Activated T-cell treated with anti-CD3 and anti-CD28 coated beads, Interleukin-2, amount 50 U/mL, for 24 hours (primary cell): ENCODE measurements at regions not wholly inside any gene's neighbourhood (a gene's known extent, or its start where the extent isn't known, plus 50 kb on each side); places are given as distances from the start of the nearest gene placed in this dataset.

Experiments
- DNase-seq: peaks from one replicate; pipeline ENCODE4 v3.0.0-alpha.2; 2020
- H3K27ac Mint-ChIP-seq: 2 replicates; pipeline ENCODE4 v1.8.0; 2020; ENCODE audit warnings: mild to moderate bottlenecking, mixed read lengths
- H3K27me3 Mint-ChIP-seq: 2 replicates; pipeline ENCODE4 v1.8.0; 2020; ENCODE audit warnings: mixed read lengths
- H3K36me3 Mint-ChIP-seq: 2 replicates; pipeline ENCODE4 v1.8.0; 2020; ENCODE audit warnings: low read depth, mixed read lengths
- H3K4me1 Mint-ChIP-seq: 2 replicates; pipeline ENCODE4 v1.8.0; 2020; ENCODE audit warnings: low read depth, mixed read lengths
- H3K4me3 Mint-ChIP-seq: 2 replicates; pipeline ENCODE4 v1.8.0; 2020; ENCODE audit warnings: mild to moderate bottlenecking, moderate library complexity, mixed read lengths
- H3K9me3 Mint-ChIP-seq: 2 replicates; pipeline ENCODE4 v1.8.0; 2020; ENCODE audit warnings: mixed read lengths

DNA sequence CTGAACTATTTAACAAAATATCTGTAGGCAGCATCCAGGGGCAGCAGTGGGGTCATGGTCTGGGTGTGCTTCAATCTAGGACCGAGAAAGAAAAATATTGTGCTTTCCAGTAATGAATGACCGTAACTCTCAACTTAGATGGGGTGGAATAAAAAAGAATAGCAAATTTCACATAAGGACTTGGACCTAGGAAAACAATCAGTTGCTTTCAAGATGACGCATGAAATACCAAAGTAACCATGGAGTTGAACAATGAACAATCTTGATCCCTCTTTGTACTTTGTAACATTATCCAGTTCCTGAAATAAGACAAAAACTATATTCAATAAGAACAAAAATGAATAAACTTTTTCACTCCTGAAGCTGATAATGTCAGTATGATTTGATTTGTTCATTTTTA, 167.1 kb downstream of the C7orf25 start:
- Mint-ChIP-seq H3K27me3 (peaks cover 6% of the 10 kb centered on the region), H3K27ac (no peak overlapping the region), H3K4me1 (no peaks in the 10 kb centered on the region), H3K9me3 (peaks cover 2% of the 10 kb centered on the region), H3K4me3 (no peak overlapping the region), H3K36me3 (no peaks in the 10 kb centered on the region)
- DNase-seq: no peak

DNA sequence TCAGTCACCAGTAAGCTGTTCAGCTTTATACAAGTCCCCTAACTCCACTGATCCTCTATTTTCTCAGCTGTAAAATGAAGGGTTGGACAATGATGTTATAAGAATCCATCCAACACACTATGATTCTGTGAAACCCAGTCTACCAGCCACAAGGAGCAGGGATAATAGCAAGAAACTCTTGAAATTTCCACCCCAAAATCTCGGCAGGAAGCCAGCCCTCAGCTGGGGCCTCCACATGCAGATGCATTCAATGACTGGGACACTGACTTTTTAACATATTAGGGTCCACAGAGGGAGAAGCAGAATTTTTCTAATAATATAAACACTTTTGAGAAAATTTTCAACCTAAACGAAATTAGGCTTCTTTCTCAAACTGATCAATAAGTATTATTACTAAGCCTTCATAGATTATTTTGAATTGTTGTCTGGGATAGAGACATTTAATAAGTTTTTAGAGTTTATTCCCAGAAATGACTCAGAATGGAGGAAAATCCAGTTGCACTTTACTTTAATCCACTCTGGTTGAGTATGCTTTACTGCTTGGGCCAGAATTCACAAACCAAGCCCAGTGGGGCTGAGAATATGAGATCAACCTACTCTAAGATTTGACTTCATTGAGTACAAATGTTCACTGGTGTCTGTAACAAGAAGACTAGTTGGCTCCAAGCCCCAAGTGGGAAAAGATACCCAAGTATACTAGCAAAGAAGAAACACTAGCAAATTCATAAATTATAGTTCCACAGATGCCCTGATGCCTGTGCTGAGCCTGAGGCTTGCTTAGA, 168.6 kb downstream of the C7orf25 start:
- Mint-ChIP-seq H3K9me3 (no peaks in the 10 kb centered on the region), H3K36me3 (no peaks in the 10 kb centered on the region)

DNA sequence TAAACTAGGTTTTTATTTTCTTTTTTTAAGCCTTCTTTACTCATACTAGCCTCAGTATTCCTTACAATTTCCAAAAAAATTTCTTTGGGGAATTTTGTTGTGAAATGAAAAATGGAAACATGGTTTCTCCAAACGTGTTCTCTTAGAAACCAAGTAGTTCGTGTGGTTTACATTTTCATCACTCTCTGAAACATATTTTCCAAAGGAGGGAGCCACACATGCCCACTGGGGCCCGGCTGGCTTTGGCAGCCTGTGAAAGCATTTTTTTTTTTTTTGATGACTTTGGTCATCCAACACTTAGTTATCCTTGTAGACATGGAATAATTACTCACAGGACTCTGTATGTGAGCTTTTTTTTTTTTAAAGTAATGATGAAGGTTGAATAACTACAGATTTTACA, 169.6 kb downstream of the C7orf25 start:
- H3K36me3 Mint-ChIP-seq: no peaks in the 10 kb centered on the region
- H3K4me3 Mint-ChIP-seq: no peak overlapping the region

More for the DNA sequence above, 168.6 kb downstream of the C7orf25 start:
- H3K27me3 Mint-ChIP-seq: peaks cover 4% of the 10 kb centered on the region
- no peak overlapping the region for H3K4me3 Mint-ChIP-seq
- no peak for DNase-seq
- no peaks in the 10 kb centered on the region for H3K4me1 Mint-ChIP-seq
- no peak overlapping the region for H3K27ac Mint-ChIP-seq

DNA sequence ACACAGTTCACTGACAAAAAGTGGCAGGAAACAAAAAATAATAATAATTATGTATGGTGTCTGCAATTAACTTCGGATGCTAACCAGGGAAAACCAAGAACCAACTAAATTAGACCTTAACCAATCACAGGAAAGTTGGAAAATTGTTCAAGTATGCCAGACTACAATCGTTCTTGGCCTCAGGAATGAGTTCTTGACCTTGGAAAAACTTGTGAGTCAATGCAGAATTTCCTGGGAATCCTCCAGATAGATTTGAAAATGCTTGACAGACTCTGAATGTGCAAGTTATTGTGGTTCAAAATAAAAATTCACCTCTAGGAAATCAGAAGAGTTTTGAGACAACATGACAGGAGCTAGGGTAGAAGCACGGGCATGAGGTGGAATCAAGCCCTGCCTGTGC, 171.5 kb downstream of the C7orf25 start:
- no peak for DNase-seq
- Mint-ChIP-seq H3K9me3 (no peaks in the 10 kb centered on the region), H3K4me3 (no peak overlapping the region), H3K4me1 (no peaks in the 10 kb centered on the region), H3K27me3 (peaks cover 4% of the 10 kb centered on the region), H3K27ac (no peak overlapping the region), H3K36me3 (no peaks in the 10 kb centered on the region)

More for the DNA sequence above, 169.6 kb downstream of the C7orf25 start:
- DNase-seq: no peak
- no peak overlapping the region for H3K27ac Mint-ChIP-seq
- no peaks in the 10 kb centered on the region for H3K9me3 Mint-ChIP-seq
- H3K27me3 Mint-ChIP-seq: peaks cover 4% of the 10 kb centered on the region
- H3K4me1 Mint-ChIP-seq: no peaks in the 10 kb centered on the region

- H3K27ac Mint-ChIP-seq: no peak overlapping the region
- H3K9me3 Mint-ChIP-seq: no peaks in the 10 kb centered on the region
- H3K27me3 Mint-ChIP-seq: peaks cover 3% of the 10 kb centered on the region
- no peak for DNase-seq
- H3K4me1 Mint-ChIP-seq: no peaks in the 10 kb centered on the region
- H3K4me3 Mint-ChIP-seq: no peak overlapping the region
- H3K36me3 Mint-ChIP-seq: no peaks in the 10 kb centered on the region
Measured at GRCh38 chr7:42739638-42740037, 172.2 kb downstream of the C7orf25 start.

DNA sequence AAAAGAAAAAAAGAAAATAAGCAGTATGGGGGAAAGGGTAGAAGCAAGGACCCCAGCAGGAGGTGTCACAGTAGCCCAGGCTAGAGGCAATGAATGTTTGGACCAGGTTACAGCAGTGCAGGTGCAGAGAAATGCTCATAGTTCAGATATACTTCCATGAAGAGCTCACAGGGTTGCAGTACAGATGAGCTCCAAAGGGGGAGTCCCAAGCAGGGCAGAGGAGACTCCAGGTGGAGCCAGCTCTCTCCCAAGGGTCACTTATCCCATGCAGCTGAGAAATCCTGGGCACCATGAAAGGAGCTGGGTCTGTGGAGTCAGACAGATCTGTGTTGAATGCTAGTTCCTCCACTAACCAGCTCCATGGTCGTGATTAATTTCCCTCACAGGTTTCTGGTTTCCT, 174.9 kb downstream of the C7orf25 start:
- Mint-ChIP-seq H3K4me3 (no peak overlapping the region), H3K27ac (no peak overlapping the region), H3K9me3 (no peaks in the 10 kb centered on the region), H3K36me3 (no peaks in the 10 kb centered on the region), H3K27me3 (no peaks in the 10 kb centered on the region), H3K4me1 (peaks cover 1% of the 10 kb centered on the region)
- DNase-seq: no peak

DNA sequence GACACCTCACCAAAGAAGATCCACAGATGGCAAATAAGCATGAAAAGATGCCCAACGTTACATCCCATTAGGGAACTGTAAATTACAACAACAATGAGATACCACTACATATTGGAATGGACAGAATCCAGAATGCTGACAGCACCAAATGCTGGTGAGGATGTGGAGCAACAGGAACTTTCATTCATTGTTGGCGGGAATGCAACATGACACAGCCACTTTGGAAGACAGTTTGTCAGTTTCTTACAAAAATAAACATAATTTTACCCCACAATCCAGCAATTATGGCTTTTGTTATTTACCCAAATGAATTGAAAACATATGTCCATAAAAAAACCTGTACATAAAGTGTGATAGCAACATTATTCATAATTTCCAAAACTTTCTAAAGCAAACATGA, 176.8 kb downstream of the C7orf25 start:
- H3K27ac Mint-ChIP-seq: no peak overlapping the region
- peaks cover 1% of the 10 kb centered on the region for H3K4me1 Mint-ChIP-seq
- no peaks in the 10 kb centered on the region for H3K9me3 Mint-ChIP-seq
- no peak overlapping the region for H3K4me3 Mint-ChIP-seq
- no peak for DNase-seq
- no peaks in the 10 kb centered on the region for H3K27me3 Mint-ChIP-seq
- H3K36me3 Mint-ChIP-seq: no peaks in the 10 kb centered on the region

GRCh38 chr7:42734568-42734967, 177.3 kb downstream of the C7orf25 start:
- no peaks in the 10 kb centered on the region for H3K36me3 Mint-ChIP-seq
- no peaks in the 10 kb centered on the region for H3K9me3 Mint-ChIP-seq
- no peaks in the 10 kb centered on the region for H3K27me3 Mint-ChIP-seq
- peaks cover 1% of the 10 kb centered on the region for H3K4me1 Mint-ChIP-seq
- no peak overlapping the region for H3K4me3 Mint-ChIP-seq
- H3K27ac Mint-ChIP-seq: no peak overlapping the region
- DNase-seq: no peak

DNA sequence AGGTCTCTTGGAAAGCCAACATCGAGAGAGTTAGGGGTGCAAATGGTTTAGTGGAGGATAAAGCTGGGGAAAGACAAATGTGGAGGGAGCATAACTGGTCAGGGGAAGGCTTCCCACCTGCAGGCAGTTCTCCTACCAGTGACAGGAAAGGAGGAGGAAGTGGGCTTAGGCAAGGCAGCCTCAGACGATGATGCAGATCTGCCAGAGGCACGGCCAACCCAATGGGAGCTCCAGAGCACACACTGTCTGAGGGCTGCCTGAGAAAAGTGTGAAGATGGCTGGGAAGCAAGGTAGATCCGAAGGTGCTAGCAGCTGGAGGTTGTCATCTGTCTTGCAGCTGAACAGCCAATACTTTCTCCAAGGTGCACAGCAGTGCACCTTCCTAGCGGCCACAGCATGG, 178.8 kb downstream of the C7orf25 start:
- H3K9me3 Mint-ChIP-seq: no peaks in the 10 kb centered on the region
- H3K4me3 Mint-ChIP-seq: no peak overlapping the region
- H3K27ac Mint-ChIP-seq: no peak overlapping the region
- H3K4me1 Mint-ChIP-seq: peaks cover 1% of the 10 kb centered on the region
- H3K27me3 Mint-ChIP-seq: no peaks in the 10 kb centered on the region
- H3K36me3 Mint-ChIP-seq: no peaks in the 10 kb centered on the region
- no peak for DNase-seq

DNA sequence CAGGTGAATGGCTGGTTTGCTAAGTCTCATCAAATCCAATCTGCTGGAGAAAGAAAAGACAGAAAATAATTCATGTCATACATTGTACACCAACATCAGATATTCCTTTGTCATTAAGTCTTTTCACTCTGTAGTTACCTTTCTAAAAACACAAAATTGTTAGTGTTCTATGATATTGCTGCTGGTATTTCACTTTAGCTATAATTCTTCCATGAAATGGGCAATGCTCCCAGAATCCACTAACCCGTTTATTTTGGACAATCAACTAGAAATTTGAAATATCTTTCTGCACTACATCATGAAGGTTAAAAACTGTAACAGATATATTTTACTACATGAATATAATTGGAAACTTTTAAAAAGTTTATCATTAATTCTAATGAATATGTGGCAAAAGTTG, 181.3 kb downstream of the C7orf25 start:
- Mint-ChIP-seq H3K36me3 (no peaks in the 10 kb centered on the region), H3K4me1 (peaks cover 1% of the 10 kb centered on the region), H3K27me3 (peaks cover 3% of the 10 kb centered on the region), H3K4me3 (no peak overlapping the region), H3K27ac (no peak overlapping the region), H3K9me3 (no peaks in the 10 kb centered on the region)
- DNase-seq: no peak

DNA sequence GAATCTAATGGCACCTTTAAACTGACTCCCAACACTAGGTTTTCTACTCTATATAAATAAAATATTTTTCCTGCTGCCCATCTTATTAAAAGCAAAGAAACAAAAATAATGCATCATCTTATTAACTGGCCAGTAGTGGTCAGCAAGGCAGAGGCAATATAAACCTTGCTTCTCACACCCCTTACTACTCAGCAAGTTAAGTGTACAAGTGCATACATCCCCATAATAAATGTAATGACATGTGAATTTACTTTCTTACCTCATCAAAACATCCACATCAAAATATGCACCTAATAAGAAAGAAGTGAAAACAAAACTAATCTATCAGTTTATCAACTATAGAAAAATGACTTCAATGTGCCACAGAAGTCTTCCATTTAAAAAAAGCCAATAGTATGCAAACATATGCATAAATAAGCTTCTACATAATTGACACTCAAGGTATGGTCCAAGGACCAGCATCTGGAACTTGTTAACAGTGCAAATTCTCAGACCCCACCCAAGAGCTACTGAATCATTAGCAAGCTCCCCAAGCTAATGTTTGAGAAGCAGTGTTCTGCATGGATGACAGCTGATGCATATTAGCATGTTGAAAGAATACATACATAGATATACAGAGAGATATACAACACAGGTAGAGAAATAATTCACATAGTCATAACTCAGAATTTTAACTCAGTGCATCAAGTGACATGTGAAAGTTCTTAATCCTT, 182.7 kb downstream of the C7orf25 start:
- DNase-seq: no peak
- no peak overlapping the region for H3K27ac Mint-ChIP-seq
- H3K9me3 Mint-ChIP-seq: no peaks in the 10 kb centered on the region
- H3K27me3 Mint-ChIP-seq: peaks cover 3% of the 10 kb centered on the region
- no peak overlapping the region for H3K4me3 Mint-ChIP-seq
- H3K4me1 Mint-ChIP-seq: peaks cover 1% of the 10 kb centered on the region
- no peaks in the 10 kb centered on the region for H3K36me3 Mint-ChIP-seq

DNA sequence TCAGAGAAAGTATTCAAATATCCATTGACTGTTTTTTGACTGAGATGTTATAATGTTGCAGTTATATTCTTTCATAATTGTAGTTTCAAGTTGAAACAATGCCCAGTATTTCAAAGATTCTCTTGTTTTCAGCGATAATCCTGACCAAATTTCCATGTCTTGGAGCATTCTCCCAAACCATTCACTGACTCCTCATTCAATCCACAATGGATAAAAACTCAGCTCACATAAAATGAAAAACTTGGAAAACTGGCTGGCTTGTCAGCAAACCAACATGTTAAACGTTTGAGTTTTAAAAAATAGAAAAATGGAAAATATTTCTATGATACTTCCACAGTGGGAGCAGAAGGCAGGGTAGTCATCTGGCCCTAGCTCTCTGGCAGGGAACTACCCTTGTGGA, 184.4 kb downstream of the C7orf25 start:
- no peak for DNase-seq
- peaks cover 3% of the 10 kb centered on the region for H3K27me3 Mint-ChIP-seq
- H3K36me3 Mint-ChIP-seq: no peaks in the 10 kb centered on the region
- H3K4me1 Mint-ChIP-seq: no peaks in the 10 kb centered on the region
- no peak overlapping the region for H3K27ac Mint-ChIP-seq
- H3K4me3 Mint-ChIP-seq: no peak overlapping the region
- H3K9me3 Mint-ChIP-seq: no peaks in the 10 kb centered on the region

- no peak overlapping the region for H3K27ac Mint-ChIP-seq
- H3K4me1 Mint-ChIP-seq: no peaks in the 10 kb centered on the region
- no peaks in the 10 kb centered on the region for H3K36me3 Mint-ChIP-seq
- no peak overlapping the region for H3K4me3 Mint-ChIP-seq
- peaks cover 3% of the 10 kb centered on the region for H3K27me3 Mint-ChIP-seq
- no peak for DNase-seq
- no peaks in the 10 kb centered on the region for H3K9me3 Mint-ChIP-seq
Measured at GRCh38 chr7:42726066-42726785, 185.6 kb downstream of the C7orf25 start.

- no peaks in the 10 kb centered on the region for H3K9me3 Mint-ChIP-seq
- DNase-seq: no peak
- H3K4me1 Mint-ChIP-seq: no peaks in the 10 kb centered on the region
- no peaks in the 10 kb centered on the region for H3K36me3 Mint-ChIP-seq
- H3K27me3 Mint-ChIP-seq: peaks cover 3% of the 10 kb centered on the region
- no peak overlapping the region for H3K27ac Mint-ChIP-seq
- H3K4me3 Mint-ChIP-seq: no peak overlapping the region
Measured at GRCh38 chr7:42722716-42723115, 189.2 kb downstream of the C7orf25 start.

GRCh38 chr7:42722198-42722597, 189.7 kb downstream of the C7orf25 start:
- H3K27ac Mint-ChIP-seq: no peak overlapping the region
- no peaks in the 10 kb centered on the region for H3K4me1 Mint-ChIP-seq
- H3K36me3 Mint-ChIP-seq: no peaks in the 10 kb centered on the region
- peaks cover 3% of the 10 kb centered on the region for H3K27me3 Mint-ChIP-seq
- DNase-seq: no peak
- H3K4me3 Mint-ChIP-seq: no peak overlapping the region
- H3K9me3 Mint-ChIP-seq: no peaks in the 10 kb centered on the region
